GM23338 (cell line): ENCODE measurements at regions not wholly inside any gene's neighbourhood (a gene's known extent, or its start where the extent isn't known, plus 50 kb on each side); places are given as distances from the start of the nearest gene placed in this dataset.

Experiments used
- ATAC-seq: fragments of 200-7000 bp; cut with Tn5 transposase; 3 replicates; pipeline ENCODE4 v1.9.1; 2020
- DNase-seq: peaks from one replicate; pipeline ENCODE4 v3.0.0-alpha.2; 2015; ENCODE audit warnings: low spot score
- H2AFZ ChIP-seq: fragments of 200-600 bp; sonication (generic); 2 replicates; pipeline ENCODE4 v1.8.0; 2016; ENCODE audit warnings: antibody characterized with exemption, mild to moderate bottlenecking, moderate library complexity
- H3F3A ChIP-seq: fragments of 200-600 bp; sonication (generic); replicated peaks from 2 replicates; pipeline ENCODE4 v1.8.0; 2017; ENCODE audit warnings: antibody characterized with exemption, mixed run types, low read depth
- H3K27ac ChIP-seq: fragments of 200-600 bp; sonication (generic); 2 replicates; pipeline ENCODE4 v1.6.1; 2016; ENCODE audit warnings: low read depth
- H3K27me3 ChIP-seq: fragments of 200-600 bp; sonication (generic); 2 replicates; pipeline ENCODE4 v1.8.0; 2016; ENCODE audit warnings: mild to moderate bottlenecking, mixed run types, moderate library complexity; ENCODE audit not compliant: insufficient read depth
- H3K36me3 ChIP-seq: fragments of 200-600 bp; sonication (generic); 2 replicates; pipeline ENCODE4 v1.8.0; 2016; ENCODE audit warnings: mild to moderate bottlenecking; ENCODE audit not compliant: insufficient read depth
- H3K4me1 ChIP-seq: fragments of 200-600 bp; sonication (generic); 2 replicates; pipeline ENCODE4 v1.8.0; 2016; ENCODE audit warnings: mild to moderate bottlenecking, moderate library complexity; ENCODE audit not compliant: insufficient read depth
- H3K4me2 ChIP-seq: fragments of 200-600 bp; sonication (generic); 2 replicates; pipeline ENCODE4 v1.7.1; 2017; ENCODE audit warnings: mixed run types
- H3K4me3 ChIP-seq: fragments of 200-600 bp; sonication (generic); 2 replicates; pipeline ENCODE4 v1.6.1; 2016; ENCODE audit warnings: mixed run types
- H3K79me2 ChIP-seq: fragments of 200-600 bp; sonication (generic); replicated peaks from 2 replicates; pipeline ENCODE4 v1.8.0; 2017; ENCODE audit warnings: mild to moderate bottlenecking; ENCODE audit not compliant: insufficient read depth
- H3K9me2 ChIP-seq: fragments of 200-600 bp; sonication (generic); 2 replicates; pipeline ENCODE4 v1.8.0; 2017; ENCODE audit not compliant: insufficient read depth
- H4K20me1 ChIP-seq: fragments of 200-600 bp; sonication (generic); replicated peaks from 2 replicates; pipeline ENCODE4 v1.8.0; 2017; ENCODE audit warnings: mild to moderate bottlenecking; ENCODE audit not compliant: insufficient read depth
- H3K27ac Mint-ChIP-seq: 2 replicates; pipeline ENCODE4 v1.8.0; 2020; ENCODE audit warnings: inconsistent platforms, mild to moderate bottlenecking, moderate library complexity, mixed read lengths
- H3K27me3 Mint-ChIP-seq: 3 replicates; pipeline ENCODE4 v1.8.0; 2022; ENCODE audit warnings: low read depth, mild to moderate bottlenecking, moderate library complexity, mixed read lengths, inconsistent platforms; ENCODE audit not compliant: insufficient read depth, poor library complexity
- H3K36me3 Mint-ChIP-seq: 3 replicates; pipeline ENCODE4 v1.8.0; 2021; ENCODE audit warnings: low read depth, mild to moderate bottlenecking, inconsistent platforms, moderate library complexity, mixed read lengths
- H3K4me1 Mint-ChIP-seq: 3 replicates; pipeline ENCODE4 v1.8.0; 2020; ENCODE audit warnings: mild to moderate bottlenecking, inconsistent platforms, mixed read lengths
- H3K4me3 Mint-ChIP-seq: 3 replicates; pipeline ENCODE4 v1.8.0; 2021; ENCODE audit warnings: moderate library complexity, mild to moderate bottlenecking, inconsistent platforms, mixed read lengths
- H3K9me3 Mint-ChIP-seq: 3 replicates; pipeline ENCODE4 v1.8.0; 2020; ENCODE audit warnings: moderate library complexity, mild to moderate bottlenecking, inconsistent platforms, mixed read lengths
- CREB1 ChIP-seq: fragments of 250-450 bp; sonication (Bioruptor Pico); IDR thresholded peaks from 2 replicates; pipeline ENCODE4 v1.5.0; 2020; ENCODE audit warnings: low read depth, mild to moderate bottlenecking, moderate library complexity
- CTCF ChIP-seq, 2 experiments: fragments of 200-600 bp in 1 of 2; sonication (generic) in 1 of 2; conservative IDR thresholded peaks; 2 replicates each; pipeline versions ENCODE4 v1.5.1 to v1.6.1; 2016 to 2017; ENCODE audit warnings: antibody characterized with exemption in 2 of 2, low read depth in 2 of 2, mild to moderate bottlenecking in 2 of 2, moderate library complexity in 1 of 2
- ETS1 ChIP-seq: IDR thresholded peaks from 2 replicates; pipeline ENCODE4 v1.6.1; 2016; ENCODE audit warnings: antibody characterized with exemption
- EZH2 ChIP-seq: fragments of 200-600 bp; sonication (generic); IDR thresholded peaks from one replicate; pipeline ENCODE4 v1.8.0; 2017; ENCODE audit warnings: antibody characterized with exemption, mild to moderate bottlenecking, low read depth; ENCODE audit not compliant: unreplicated experiment
- EZH2phosphoT487 ChIP-seq: fragments of 200-600 bp; sonication (generic); IDR thresholded peaks from one replicate; pipeline ENCODE4 v1.8.1; 2018; ENCODE audit warnings: antibody characterized with exemption; ENCODE audit not compliant: unreplicated experiment
- JUNB ChIP-seq: IDR thresholded peaks from one replicate; pipeline ENCODE4 v1.6.1; 2016; ENCODE audit warnings: antibody characterized with exemption; ENCODE audit not compliant: unreplicated experiment
- NANOG ChIP-seq: IDR thresholded peaks from 2 replicates; pipeline ENCODE4 v1.6.1; 2016; ENCODE audit warnings: antibody characterized with exemption, borderline replicate concordance
- POLR2AphosphoS5 ChIP-seq: IDR thresholded peaks from 2 replicates; pipeline ENCODE4 v1.6.1; 2016; ENCODE audit warnings: antibody characterized with exemption, low read depth
- REST ChIP-seq: IDR thresholded peaks from one replicate; pipeline ENCODE4 v1.6.1; 2018; ENCODE audit warnings: antibody characterized with exemption; ENCODE audit not compliant: unreplicated experiment
- STAT1 ChIP-seq: IDR thresholded peaks from one replicate; pipeline ENCODE4 v1.6.1; 2016; ENCODE audit warnings: antibody characterized with exemption; ENCODE audit not compliant: unreplicated experiment
- ZNF114 ChIP-seq: fragments of 250-450 bp; sonication (Bioruptor Pico); IDR thresholded peaks from 2 replicates; pipeline ENCODE4 v1.5.0; 2020; ENCODE audit warnings: mild to moderate bottlenecking, moderate library complexity
- ZNF331 ChIP-seq: fragments of 250-450 bp; sonication (Bioruptor Pico); IDR thresholded peaks from 2 replicates; pipeline ENCODE4 v1.5.0; 2020; ENCODE audit warnings: low read depth, mild to moderate bottlenecking, moderate library complexity
- ZNF462 ChIP-seq: fragments of 250-450 bp; sonication (Bioruptor Pico); IDR thresholded peaks from 2 replicates; pipeline ENCODE4 v1.5.0; 2020; ENCODE audit warnings: mild to moderate bottlenecking, moderate library complexity

GRCh38 chr9:18073002-18073401 lies 401.0 kb upstream of the ADAMTSL1 start:
- DNase-seq, result no peak
- Histone ChIP-seq H3F3A (no peaks in the 10 kb centered on the region), H3K36me3 (no peaks in the 10 kb centered on the region; the same call in 1 of the 2 replicates), H3K79me2 (no peaks in the 10 kb centered on the region), H4K20me1 (no peaks in the 10 kb centered on the region), H3K27ac (no peak overlapping the region), H3K9me2 (no peaks in the 10 kb centered on the region; the same call in 1 of the 2 replicates), H3K27me3 (no peaks in the 10 kb centered on the region), H3K4me3 (no peak overlapping the region), H3K4me2 (no peak overlapping the region), H2AFZ (no peak overlapping the region), H3K4me1 (no peaks in the 10 kb centered on the region)
- no peak for ATAC-seq
- no peak overlapping the region for H3K27ac Mint-ChIP-seq
- no peak for TF ChIP-seq ZNF331
- no peak for TF ChIP-seq STAT1
- TF ChIP-seq EZH2, result no peak
- no peak for TF ChIP-seq ZNF462
- TF ChIP-seq EZH2phosphoT487, result no peak
- TF ChIP-seq REST, result no peak
- no peak for TF ChIP-seq ETS1
- TF ChIP-seq POLR2AphosphoS5, result no peak
- TF ChIP-seq CTCF (conservative IDR thresholded peaks at IDR 0.05; ENCODE audit: low read depth in 2 of 2), result no peak
- no peak for TF ChIP-seq ZNF114 (CRISPR knock-in tag)
- TF ChIP-seq JUNB, result no peak
- no peak for TF ChIP-seq CREB1
- TF ChIP-seq NANOG, result no peak
- no peaks in the 10 kb centered on the region for H3K9me3 Mint-ChIP-seq
- H3K4me3 Mint-ChIP-seq, result no peak overlapping the region
- H3K27me3 Mint-ChIP-seq, result peaks cover 1% of the 10 kb centered on the region
- H3K4me1 Mint-ChIP-seq, result peaks cover 2% of the 10 kb centered on the region; the same call in 2 of the 3 replicates
- no peaks in the 10 kb centered on the region for H3K36me3 Mint-ChIP-seq
